Progenitor cell of endocrine pancreas (in vitro differentiated cells): ENCODE measurements at regions not wholly inside any gene's neighbourhood (a gene's known extent, or its start where the extent isn't known, plus 50 kb on each side); places are given as distances from the start of the nearest gene placed in this dataset.

Source experiments
- DNase-seq: peaks from one replicate; pipeline ENCODE4 v3.0.0; 2021; ENCODE audit warnings: low spot score; ENCODE audit not compliant: unreplicated experiment
- H3K27ac Mint-ChIP-seq: 2 replicates; pipeline ENCODE4 v1.8.0; 2021; ENCODE audit warnings: mild to moderate bottlenecking, moderate library complexity, mixed read lengths
- H3K27me3 Mint-ChIP-seq: 2 replicates; pipeline ENCODE4 v1.8.0; 2021; ENCODE audit warnings: mixed read lengths
- H3K36me3 Mint-ChIP-seq: 2 replicates; pipeline ENCODE4 v1.8.0; 2022; ENCODE audit warnings: mixed read lengths; ENCODE audit not compliant: insufficient read depth
- H3K4me1 Mint-ChIP-seq: 2 replicates; pipeline ENCODE4 v1.8.0; 2021; ENCODE audit warnings: low read depth, mixed read lengths
- H3K4me3 Mint-ChIP-seq: 2 replicates; pipeline ENCODE4 v1.8.0; 2021; ENCODE audit warnings: low read depth, mild to moderate bottlenecking, moderate library complexity, mixed read lengths
- H3K9me3 Mint-ChIP-seq: 2 replicates; pipeline ENCODE4 v1.8.0; 2021; ENCODE audit warnings: low read depth, mixed read lengths
- TF ChIP-seq, protein P1 (sequence below): fragments of 200-600 bp; sonication (generic); IDR thresholded peaks from one replicate; pipeline ENCODE4 v1.5.0; 2021; ENCODE audit warnings: antibody characterized with exemption, mild to moderate bottlenecking; ENCODE audit not compliant: unreplicated experiment

DNA sequence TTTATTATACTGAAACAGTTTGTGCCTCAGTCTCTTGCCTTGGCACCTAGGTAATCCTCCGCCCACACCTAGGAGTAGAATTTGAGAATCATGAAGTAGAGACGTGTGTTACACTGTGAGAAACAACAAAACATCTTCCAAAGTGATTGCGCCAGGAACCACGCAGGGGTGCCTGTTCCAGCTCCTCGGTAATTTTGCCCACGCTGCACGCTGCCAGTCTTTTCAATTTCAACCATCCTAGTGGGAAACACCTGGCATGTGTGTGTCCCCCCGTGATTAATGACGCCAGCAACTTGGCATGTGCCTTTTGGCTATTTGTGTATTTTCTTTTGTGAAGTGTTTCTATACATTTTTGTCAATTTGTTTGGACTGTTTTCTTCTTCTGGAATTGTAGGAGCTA, 919.1 kb downstream of the BRD1 start:
- Mint-ChIP-seq H3K36me3 (no peaks in the 10 kb centered on the region), H3K27ac (no peak overlapping the region), H3K27me3 (peaks cover 41% of the 10 kb centered on the region), H3K4me3 (no peak overlapping the region), H3K4me1 (peaks cover 2% of the 10 kb centered on the region), H3K9me3 (no peaks in the 10 kb centered on the region)
- TF ChIP-seq, protein P1, sequence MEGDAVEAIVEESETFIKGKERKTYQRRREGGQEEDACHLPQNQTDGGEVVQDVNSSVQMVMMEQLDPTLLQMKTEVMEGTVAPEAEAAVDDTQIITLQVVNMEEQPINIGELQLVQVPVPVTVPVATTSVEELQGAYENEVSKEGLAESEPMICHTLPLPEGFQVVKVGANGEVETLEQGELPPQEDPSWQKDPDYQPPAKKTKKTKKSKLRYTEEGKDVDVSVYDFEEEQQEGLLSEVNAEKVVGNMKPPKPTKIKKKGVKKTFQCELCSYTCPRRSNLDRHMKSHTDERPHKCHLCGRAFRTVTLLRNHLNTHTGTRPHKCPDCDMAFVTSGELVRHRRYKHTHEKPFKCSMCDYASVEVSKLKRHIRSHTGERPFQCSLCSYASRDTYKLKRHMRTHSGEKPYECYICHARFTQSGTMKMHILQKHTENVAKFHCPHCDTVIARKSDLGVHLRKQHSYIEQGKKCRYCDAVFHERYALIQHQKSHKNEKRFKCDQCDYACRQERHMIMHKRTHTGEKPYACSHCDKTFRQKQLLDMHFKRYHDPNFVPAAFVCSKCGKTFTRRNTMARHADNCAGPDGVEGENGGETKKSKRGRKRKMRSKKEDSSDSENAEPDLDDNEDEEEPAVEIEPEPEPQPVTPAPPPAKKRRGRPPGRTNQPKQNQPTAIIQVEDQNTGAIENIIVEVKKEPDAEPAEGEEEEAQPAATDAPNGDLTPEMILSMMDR: no peak
- no peak for DNase-seq

DNA sequence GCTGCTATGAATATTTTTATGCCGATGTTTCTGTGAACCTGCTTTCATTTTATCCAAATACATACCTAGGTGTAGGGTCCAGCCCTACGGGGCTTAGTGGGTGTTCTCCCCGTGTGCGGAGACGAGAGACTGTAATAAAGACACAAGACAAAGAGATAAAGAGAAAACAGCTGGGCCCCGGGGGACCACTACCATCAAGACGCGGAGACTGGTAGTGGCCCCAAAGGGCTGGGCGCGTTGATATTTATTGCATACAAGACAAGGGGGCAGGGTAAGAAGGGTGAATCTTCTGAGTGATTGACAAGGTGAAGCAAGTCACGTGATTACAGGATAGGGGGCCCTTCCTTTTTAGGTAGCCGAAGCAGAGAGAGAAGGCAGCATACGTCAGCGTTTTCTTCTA, 920.1 kb downstream of the BRD1 start:
- Mint-ChIP-seq H3K9me3 (no peaks in the 10 kb centered on the region), H3K27me3 (peaks cover 40% of the 10 kb centered on the region), H3K4me3 (no peak overlapping the region), H3K36me3 (no peaks in the 10 kb centered on the region), H3K4me1 (no peaks in the 10 kb centered on the region), H3K27ac (no peak overlapping the region)
- TF ChIP-seq, protein P1: no peak
- DNase-seq: no peak

DNA sequence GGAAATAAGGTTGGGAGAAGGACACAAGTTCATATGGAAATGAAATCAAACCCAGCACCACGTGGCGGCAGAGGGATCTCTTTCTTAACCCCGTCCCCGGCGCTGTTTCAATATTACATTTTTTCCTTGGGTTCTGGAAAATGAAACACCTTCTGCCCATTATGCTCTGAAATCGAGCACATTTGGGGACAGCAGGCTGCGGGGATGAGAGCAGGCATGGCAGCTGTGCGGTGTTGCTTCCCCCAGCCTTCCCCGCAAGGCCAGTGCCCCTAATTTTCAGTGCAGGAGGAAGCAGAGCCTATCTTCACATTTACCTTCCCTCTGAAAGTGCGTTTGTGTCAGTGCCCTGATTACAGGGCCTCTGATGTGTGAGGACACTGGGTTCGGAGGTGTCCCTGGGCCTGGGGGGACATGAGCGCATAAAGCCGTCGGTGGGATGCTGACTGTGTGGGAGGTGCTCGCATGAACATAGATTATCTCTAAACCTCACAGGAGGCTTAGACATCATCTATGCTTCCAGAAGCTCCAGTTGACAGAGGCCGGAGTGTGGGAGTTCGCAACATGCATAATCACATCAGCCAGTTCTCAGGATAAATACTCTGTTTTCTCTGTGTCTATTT, 921.3 kb downstream of the BRD1 start:
- no peaks in the 10 kb centered on the region for H3K36me3 Mint-ChIP-seq
- TF ChIP-seq, protein P1: no peak
- no peak overlapping the region for H3K4me3 Mint-ChIP-seq
- no peaks in the 10 kb centered on the region for H3K9me3 Mint-ChIP-seq
- no peaks in the 10 kb centered on the region for H3K4me1 Mint-ChIP-seq
- no peak overlapping the region for H3K27ac Mint-ChIP-seq
- peaks cover 37% of the 10 kb centered on the region for H3K27me3 Mint-ChIP-seq
- DNase-seq: no peak

DNA sequence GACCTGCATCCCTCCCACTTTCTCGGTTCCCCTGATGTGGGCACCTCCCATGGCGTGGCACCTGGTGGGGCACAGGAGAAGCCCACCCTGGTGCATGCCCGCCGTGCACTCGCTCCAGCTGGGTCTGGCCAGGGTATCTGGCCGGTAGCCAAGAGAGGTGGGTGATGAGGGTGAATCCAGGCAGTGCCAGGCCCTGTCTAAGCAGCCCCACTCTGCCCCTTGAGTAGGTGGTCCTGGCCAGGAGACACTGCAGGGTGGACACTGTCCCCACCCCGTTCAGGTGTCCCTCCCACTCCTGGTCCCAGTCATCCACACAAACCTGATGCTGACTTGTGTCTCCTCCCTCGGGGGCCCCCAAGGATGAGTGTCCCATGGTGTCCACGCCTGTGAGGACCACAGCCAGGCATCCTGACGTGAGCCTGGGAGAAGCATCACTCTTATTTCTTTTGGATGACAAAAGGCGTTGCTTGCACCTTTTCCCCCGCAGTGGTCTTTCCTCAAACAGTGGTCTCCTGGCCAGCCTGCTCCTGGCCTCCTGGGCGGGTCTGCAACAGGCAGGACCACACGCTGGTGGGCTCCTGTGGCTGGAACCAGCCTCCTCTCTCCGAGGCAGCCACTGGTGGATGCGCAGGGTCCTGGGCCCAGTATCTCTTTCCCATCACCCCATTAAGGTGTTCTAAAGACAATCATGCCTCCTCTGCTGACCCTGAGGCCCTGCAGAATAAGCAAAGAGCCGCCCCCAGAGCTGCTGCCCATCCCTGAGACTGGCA, 922.3 kb downstream of the BRD1 start:
- H3K36me3 Mint-ChIP-seq: no peaks in the 10 kb centered on the region
- TF ChIP-seq, protein P1: no peak
- no peaks in the 10 kb centered on the region for H3K4me1 Mint-ChIP-seq
- H3K9me3 Mint-ChIP-seq: no peaks in the 10 kb centered on the region
- peaks cover 33% of the 10 kb centered on the region for H3K27me3 Mint-ChIP-seq
- H3K4me3 Mint-ChIP-seq: no peak overlapping the region
- DNase-seq: no peak
- H3K27ac Mint-ChIP-seq: no peak overlapping the region

DNA sequence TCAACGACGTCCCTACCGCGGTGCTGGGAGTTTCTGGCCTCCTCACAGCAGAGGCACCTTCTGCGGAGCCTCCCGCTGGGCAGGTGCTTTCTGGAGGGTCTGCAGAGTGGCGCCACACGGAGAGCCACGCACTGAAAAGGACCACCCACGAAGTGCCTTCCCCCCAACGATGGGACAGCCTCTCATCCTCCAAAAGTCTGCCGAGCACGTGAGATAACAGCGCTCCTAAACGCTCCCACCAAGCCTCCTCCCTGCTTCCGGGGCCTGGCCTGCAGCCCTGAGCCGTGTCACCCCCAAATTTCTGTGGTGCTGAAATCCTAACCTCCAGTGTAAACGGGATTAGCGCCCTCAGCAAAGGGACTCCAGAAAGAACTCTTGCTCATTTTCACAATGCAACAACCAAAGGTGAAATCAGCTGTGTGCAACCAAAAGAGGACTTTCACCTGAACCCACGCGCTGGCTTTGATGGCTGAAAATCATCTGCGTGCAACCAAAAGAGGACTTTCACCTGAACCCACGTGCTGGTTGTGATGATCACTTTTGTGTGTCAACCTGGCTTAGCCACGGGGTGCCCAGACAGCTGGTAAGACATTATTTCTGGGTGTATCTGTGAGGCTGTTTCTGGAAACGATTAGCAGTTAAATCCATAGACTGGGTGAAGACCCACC, 924.6 kb downstream of the BRD1 start:
- Mint-ChIP-seq H3K27me3 (peaks cover 22% of the 10 kb centered on the region), H3K4me3 (no peak overlapping the region), H3K36me3 (no peaks in the 10 kb centered on the region), H3K4me1 (no peaks in the 10 kb centered on the region), H3K27ac (no peak overlapping the region), H3K9me3 (no peaks in the 10 kb centered on the region)
- TF ChIP-seq, protein P1: no peak
- DNase-seq: no peak
